Endothelial cell of hepatic sinusoid (primary cell): ENCODE measurements at regions not wholly inside any gene's neighbourhood (a gene's known extent, or its start where the extent isn't known, plus 50 kb on each side); places are given as distances from the start of the nearest gene placed in this dataset.

Source experiments
- in situ Hi-C: cut with HindIII; loops from 2 replicates; pipeline ENCODE4 v1.10.0; 2017; ENCODE audit warnings: low sequenced_read_pairs

- in situ Hi-C loops = no loop called here
These were observed 1615.8 kb downstream of the PLA2G4A start for GRCh38 chr1:188444526-188444925.

- in situ Hi-C loops = no loop called here
These were observed 1634.1 kb downstream of the PLA2G4A start for GRCh38 chr1:188462837-188463236.

- in situ Hi-C loops = no loop called here
These were observed 1635.2 kb downstream of the PLA2G4A start for GRCh38 chr1:188463919-188464318.

GRCh38 chr1:188466539-188466938 is 1637.8 kb downstream of the PLA2G4A start:
- in situ Hi-C loops = no loop called here

GRCh38 chr1:188476606-188477005 is 1647.9 kb downstream of the PLA2G4A start:
- in situ Hi-C loops = no loop called here

- in situ Hi-C loops = no loop called here
These were observed 1660.8 kb downstream of the PLA2G4A start for GRCh38 chr1:188489336-188490112.

- in situ Hi-C loops = no loop called here
These were observed 1667.8 kb downstream of the PLA2G4A start for GRCh38 chr1:188496506-188496905.

- in situ Hi-C loops = no loop called here
These were observed 1668.3 kb downstream of the PLA2G4A start for GRCh38 chr1:188497020-188497419.

GRCh38 chr1:188499690-188500089 is 1670.9 kb downstream of the PLA2G4A start:
- in situ Hi-C loops = no loop called here

GRCh38 chr1:188514917-188515316 is 1686.2 kb downstream of the PLA2G4A start:
- in situ Hi-C loops = no loop called here

- in situ Hi-C loops = no loop called here
These were observed 1688.4 kb downstream of the PLA2G4A start for GRCh38 chr1:188517139-188517538.

- in situ Hi-C loops = no loop called here
These were observed 1722.4 kb downstream of the PLA2G4A start for GRCh38 chr1:188551176-188551575.

GRCh38 chr1:188557053-188557452 is 1728.3 kb downstream of the PLA2G4A start:
- in situ Hi-C loops = no loop called here

GRCh38 chr1:188582911-188583532 is 1754.3 kb downstream of the PLA2G4A start:
- in situ Hi-C loops = no loop called here

GRCh38 chr1:188584119-188584518 is 1755.4 kb downstream of the PLA2G4A start:
- in situ Hi-C loops = no loop called here

- in situ Hi-C loops = no loop called here
These were observed 1761.9 kb downstream of the PLA2G4A start for GRCh38 chr1:188590641-188591040.

GRCh38 chr1:188594542-188595235 is 1765.9 kb downstream of the PLA2G4A start:
- in situ Hi-C loops = no loop called here

- in situ Hi-C loops = no loop called here
These were observed 1770.6 kb downstream of the PLA2G4A start for GRCh38 chr1:188599313-188599712.

- in situ Hi-C loops = no loop called here
These were observed 1782.7 kb downstream of the PLA2G4A start for GRCh38 chr1:188611432-188611831.

GRCh38 chr1:188615321-188615720 is 1786.6 kb downstream of the PLA2G4A start:
- in situ Hi-C loops = no loop called here

GRCh38 chr1:188620236-188620635 is 1791.5 kb downstream of the PLA2G4A start:
- in situ Hi-C loops = no loop called here
